GM19240 (cell line): ENCODE measurements at regions not wholly inside any gene's neighbourhood (a gene's known extent, or its start where the extent isn't known, plus 50 kb on each side); places are given as distances from the start of the nearest gene placed in this dataset.

Experiments used
- DNase-seq: peaks from one replicate; pipeline ENCODE4 v3.0.0; 2011; ENCODE audit warnings: low spot score; ENCODE audit not compliant: insufficient read length

DNA sequence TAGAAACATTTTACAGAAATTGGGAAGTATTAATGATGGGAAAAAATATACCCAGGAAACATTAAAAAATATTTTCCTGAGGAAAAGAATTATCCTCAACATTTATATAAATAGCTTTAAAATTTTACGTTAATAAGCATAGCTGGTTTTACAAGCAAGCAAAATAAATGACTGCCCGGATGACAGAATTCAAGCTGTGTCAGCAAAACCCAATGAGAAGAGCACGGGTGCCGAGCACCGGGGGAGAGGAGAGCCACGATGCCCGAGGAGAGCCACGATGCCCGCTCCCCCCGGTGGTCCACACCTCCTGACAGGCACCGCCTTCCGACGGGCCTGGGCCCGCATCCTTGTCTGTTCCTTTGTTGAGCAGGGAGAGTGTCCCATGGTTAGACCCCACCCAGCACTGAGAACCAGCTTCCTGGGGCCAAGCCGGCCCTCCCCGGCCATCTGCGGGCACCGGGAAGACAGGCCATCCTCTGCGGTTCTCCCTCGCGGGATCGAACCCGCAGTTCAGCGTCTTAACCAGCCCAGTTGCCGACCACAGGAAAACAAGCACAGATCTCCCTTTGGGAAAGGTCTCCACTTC is 63.3 kb upstream of the PDE10A start:
- DNase-seq: no peak

DNA sequence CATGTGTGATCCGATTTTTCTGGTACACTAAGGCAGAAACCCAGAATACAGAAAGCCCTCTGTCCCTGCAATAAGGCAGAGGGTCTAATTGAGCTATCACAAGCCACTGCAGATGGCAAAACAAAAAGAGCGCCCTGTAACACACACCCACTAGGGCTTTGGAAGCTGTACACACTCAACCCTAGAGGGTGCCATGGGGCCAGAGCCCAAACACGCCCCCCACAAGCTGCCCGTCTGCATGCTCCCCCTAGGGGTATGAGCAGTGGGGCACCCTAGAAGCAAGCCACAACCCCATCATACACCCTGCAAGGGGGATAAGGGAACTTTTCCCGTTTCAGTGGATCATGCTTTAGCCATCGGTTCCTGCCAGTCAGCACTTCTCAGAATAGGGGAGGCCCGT is 62.2 kb upstream of the PDE10A start:
- DNase-seq: no peak

DNA sequence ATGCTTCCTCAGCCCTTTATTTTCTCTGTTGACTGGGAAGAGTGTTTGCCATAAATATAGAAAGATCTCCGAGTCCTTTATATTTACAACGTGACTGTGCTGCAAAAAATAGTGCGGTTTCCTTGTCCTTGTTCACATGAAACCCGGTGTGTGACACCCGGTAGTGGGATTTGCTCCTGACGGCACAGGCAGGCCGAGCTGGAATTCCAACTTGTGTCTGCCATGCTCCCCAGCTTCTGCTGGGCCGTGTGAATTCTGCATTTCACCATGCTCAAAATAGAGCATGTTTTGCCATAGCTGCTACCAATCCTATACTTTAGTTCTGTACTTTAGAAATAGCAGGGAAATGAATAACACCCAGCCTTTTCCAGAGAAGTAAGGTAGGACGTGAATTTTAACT is 60.3 kb upstream of the PDE10A start:
- no peak for DNase-seq

DNA sequence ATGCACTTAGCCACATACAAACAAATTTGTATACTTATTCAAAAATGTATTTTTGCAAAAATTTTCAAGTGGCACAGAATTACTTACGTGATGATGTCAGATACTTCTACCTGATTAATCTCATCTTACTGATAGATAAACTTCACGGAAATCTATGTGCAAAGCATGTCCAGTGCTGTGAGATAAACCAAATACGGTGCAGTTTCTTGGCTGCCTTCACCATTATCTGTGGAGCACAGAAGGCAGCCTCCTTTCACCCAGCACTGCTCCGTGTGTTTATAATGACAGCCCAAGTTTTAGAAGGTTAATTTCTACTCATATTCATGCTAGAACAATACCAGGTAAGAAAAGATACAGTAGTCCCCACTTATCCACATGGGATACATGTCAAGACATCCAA is 59.0 kb upstream of the PDE10A start:
- DNase-seq: no peak

DNA sequence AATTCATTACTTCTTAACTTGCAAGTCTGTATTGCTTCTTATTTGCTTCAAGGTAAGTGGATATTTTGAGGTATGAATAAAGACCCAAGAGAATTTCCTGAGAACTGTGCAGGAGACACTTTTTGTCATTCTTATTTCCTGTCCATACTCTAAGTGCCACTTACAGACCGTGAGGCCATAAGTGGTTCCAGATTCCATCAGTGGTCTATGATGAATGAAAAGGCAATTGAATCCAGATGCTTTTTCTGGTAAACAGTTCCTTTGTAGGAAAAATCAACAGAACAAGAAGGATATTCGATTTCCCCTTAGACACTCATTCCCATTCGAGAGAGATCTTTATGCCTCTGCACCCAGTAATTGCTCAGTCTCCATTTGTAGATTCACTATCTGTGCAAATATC is 58.3 kb upstream of the PDE10A start:
- DNase-seq: no peak

DNA sequence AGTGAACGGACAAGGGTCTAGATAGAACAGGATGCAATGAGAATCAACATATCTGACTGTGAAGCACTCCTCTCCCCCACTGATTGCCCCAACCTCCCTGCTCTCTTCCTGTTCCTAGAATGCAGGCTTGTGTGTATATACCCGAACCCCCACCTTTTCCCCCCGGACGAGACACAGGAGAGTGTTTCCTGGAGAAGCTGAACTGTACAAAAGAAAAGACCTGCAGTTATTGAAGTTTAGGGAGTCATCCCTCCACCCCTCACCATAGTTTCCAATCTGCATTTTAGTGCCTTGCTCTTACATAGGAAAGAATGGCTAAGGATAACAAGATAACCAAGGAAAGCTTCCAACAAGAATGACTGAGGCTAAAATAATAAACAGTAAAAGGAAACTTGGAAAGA is 55.5 kb upstream of the PDE10A start:
- DNase-seq: no peak

DNA sequence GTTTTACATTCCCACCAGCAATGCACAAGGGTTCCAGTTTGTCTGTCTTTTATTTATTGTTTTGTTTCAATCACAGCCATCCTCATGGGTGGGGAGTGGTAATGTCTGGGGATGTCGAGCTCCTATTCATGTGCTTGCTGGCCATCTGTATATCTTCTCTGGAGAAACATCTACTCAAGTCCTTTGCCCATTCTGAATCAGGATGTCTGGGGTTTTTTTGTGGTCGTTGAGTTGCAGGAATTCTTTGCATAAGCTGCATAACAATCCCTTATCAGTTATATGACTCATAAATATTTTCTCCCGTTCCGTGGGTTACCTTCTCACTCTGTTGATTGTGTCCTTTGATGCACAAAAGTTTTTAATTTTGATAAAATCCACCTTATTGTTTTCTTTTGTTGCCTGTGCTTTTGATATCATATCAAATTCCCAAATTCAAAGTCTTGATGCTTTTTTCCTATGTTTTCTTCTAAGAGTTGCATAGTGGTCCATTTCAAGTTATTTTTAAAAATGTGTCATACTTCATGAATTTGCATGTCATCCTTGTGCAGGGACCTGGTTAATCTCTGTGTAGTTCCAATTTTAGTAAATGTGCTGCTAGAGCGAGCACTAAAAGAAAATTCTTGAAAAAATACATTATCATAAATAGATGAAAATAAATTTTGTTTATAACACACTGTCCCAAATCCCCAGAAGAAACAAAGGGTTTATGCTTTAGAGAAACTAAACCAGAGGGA is 54.9 kb upstream of the PDE10A start:
- no peak for DNase-seq

DNA sequence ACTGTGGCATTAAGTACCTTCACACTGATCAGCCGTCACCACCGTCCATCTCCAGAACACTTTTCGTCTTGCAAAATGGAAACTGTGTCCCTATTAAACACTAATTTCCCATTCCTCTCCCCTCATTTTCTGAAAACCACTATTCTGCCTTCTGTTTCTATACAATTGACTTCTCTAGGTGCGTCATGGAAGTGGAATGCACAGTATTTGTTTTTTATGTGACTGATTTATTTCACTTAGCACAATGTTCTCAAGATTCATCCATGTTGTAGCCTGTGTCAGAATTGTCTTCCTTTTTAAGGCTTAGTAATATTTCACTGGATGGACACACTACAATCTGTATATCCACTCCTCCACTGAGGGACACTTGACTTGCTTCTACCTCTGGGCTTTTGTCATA is 53.8 kb upstream of the PDE10A start:
- no peak for DNase-seq

DNA sequence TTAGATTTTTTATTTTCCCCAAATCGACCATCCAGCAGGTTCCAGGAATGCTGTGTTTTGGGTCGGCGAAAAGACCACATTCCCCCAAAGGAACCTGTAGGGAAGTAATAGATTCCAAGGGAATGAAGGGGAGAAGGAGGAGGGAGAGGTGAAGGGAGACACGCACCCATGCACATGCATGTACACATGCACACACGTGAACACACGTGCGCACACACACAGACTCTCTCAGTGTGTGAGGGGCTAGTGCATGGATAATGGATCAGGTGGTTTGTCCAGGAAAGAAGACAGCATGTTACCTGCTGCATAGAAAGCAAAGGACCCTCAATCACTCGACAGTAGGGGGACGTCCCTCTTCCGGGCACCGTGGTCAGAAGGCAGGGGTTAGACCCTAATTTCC is 52.4 kb upstream of the PDE10A start:
- no peak for DNase-seq

DNA sequence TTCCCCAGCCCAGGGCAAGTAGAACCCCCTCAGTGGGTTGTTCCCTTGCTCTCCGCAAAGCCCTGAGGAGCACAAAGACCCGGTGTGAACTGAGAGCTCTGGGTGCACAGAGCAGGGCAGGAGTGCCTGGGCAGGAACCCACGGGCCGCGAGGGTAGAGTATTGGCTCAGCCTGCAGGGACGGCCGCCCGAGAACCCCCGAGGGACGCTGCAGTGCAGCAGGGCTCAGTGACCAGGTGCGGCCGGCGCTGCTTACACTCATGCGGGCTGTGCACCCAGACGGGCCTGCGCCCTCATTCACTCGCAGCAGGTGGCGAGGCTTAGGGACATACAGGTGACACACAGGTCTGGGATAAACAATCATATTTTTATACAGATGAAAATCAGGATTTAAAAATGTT is 51.9 kb upstream of the PDE10A start:
- DNase-seq: no peak

DNA sequence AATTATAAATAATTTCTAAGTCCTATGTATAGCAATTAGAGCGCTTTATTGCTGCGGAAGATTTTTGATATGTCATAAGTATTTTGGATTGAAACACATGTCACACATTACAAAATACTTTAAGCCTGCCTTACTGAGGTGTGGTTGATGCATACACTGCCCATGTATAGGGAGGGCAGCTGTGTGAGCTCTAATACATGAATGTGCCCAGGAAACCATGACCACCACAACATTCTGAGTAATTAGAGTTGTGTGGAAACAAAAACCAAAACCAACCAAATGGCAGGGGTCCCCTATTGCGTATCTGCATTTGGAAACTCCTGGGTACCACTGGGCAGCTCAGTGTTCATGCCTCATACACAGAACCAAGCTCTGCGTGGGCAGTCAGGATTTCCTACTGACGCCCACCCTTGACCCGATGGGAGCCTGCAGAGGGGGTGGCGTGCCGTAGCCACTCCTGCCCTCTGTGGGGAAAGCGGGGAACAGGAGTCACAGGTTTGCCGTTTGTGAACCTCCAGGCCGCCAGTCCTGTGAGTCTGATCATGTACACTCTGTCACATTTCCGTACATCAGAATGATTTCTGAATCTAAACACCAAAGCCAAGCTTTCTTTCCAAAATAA is 50.9 kb upstream of the PDE10A start:
- DNase-seq: no peak
